Osteoblast (primary cell): ENCODE measurements at regions not wholly inside any gene's neighbourhood (a gene's known extent, or its start where the extent isn't known, plus 50 kb on each side); places are given as distances from the start of the nearest gene placed in this dataset.

Experiments used
- DNase-seq: peaks from one replicate; pipeline ENCODE4 v3.0.0; 2011; ENCODE audit warnings: low spot score, mixed read lengths; ENCODE audit not compliant: insufficient read length; ENCODE audit errors: missing footprints
- H2AFZ ChIP-seq: 2 replicates; pipeline ENCODE4 v1.6.0; 2011; ENCODE audit warnings: mild to moderate bottlenecking, low read length
- H3K27ac ChIP-seq: 2 replicates; pipeline ENCODE4 v1.5.1; 2011; ENCODE audit warnings: mild to moderate bottlenecking, low read depth, low read length, moderate library complexity
- H3K27me3 ChIP-seq: 2 replicates; pipeline ENCODE4 v1.6.0; 2012; ENCODE audit warnings: mild to moderate bottlenecking, control low read depth, inconsistent platforms, low read length, moderate library complexity; ENCODE audit not compliant: insufficient read depth
- H3K36me3 ChIP-seq: 2 replicates; pipeline ENCODE4 v1.5.1; 2011; ENCODE audit warnings: mild to moderate bottlenecking, low read length, control low read depth, moderate library complexity; ENCODE audit not compliant: insufficient read depth
- H3K4me1 ChIP-seq: 2 replicates; pipeline ENCODE4 v1.5.1; 2011; ENCODE audit warnings: mild to moderate bottlenecking, low read length, control low read depth, moderate library complexity; ENCODE audit not compliant: insufficient read depth
- H3K4me2 ChIP-seq: 2 replicates; pipeline ENCODE4 v1.6.0; 2011; ENCODE audit warnings: mild to moderate bottlenecking, low read length; ENCODE audit not compliant: insufficient read depth
- H3K4me3 ChIP-seq: fragments of 200-600 bp; sonication (generic); 3 replicates; pipeline ENCODE4 v1.5.1; 2012; ENCODE audit warnings: mild to moderate bottlenecking, low read length, inconsistent platforms; ENCODE audit not compliant: insufficient read depth
- H3K79me2 ChIP-seq: 2 replicates; pipeline ENCODE4 v1.6.0; 2012; ENCODE audit warnings: mild to moderate bottlenecking, low read length, control low read depth, inconsistent platforms; ENCODE audit not compliant: insufficient read depth
- H3K9me3 ChIP-seq: 2 replicates; pipeline ENCODE4 v1.5.1; 2011; ENCODE audit warnings: low read depth, low read length, control low read depth
- H4K20me1 ChIP-seq: 2 replicates; pipeline ENCODE4 v1.6.0; 2012; ENCODE audit warnings: mild to moderate bottlenecking, low read length, control low read depth; ENCODE audit not compliant: insufficient read depth
- TF ChIP-seq, protein P1 (sequence below): IDR thresholded peaks from 2 replicates; pipeline ENCODE4 v1.5.1; 2011; ENCODE audit warnings: mild to moderate bottlenecking, low read depth, low read length, moderate library complexity; ENCODE audit errors: extremely low read depth

DNA sequence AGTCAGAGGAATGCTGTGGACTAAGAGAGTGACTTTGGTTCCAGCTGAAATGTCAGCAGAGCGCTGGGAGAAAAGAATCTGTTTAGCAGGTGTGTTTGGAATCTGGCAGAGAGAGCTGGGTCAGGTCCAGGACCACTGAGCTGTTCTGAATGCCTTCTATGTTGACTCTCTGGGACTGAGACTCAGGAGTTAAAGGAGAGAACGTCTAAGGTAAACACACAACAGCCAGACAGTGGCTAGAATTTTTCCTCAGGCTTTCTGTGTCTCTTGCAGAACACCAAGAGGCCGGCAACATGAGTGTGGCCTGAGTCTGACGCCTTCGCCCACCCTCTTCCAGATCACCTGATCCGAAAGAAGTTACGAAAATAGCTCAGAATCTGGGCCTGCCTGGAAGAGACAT, 107.2 kb upstream of the ZNF462 start:
- no peak overlapping the region for H3K4me3 ChIP-seq
- H3K79me2 ChIP-seq: no peaks in the 10 kb centered on the region
- H3K27me3 ChIP-seq: no peaks in the 10 kb centered on the region
- no peaks in the 10 kb centered on the region for H3K9me3 ChIP-seq
- H3K4me2 ChIP-seq: no peak overlapping the region
- no peak overlapping the region for H2AFZ ChIP-seq
- no peak overlapping the region for H3K27ac ChIP-seq
- no peaks in the 10 kb centered on the region for H3K4me1 ChIP-seq
- DNase-seq: no peak
- TF ChIP-seq, protein P1, sequence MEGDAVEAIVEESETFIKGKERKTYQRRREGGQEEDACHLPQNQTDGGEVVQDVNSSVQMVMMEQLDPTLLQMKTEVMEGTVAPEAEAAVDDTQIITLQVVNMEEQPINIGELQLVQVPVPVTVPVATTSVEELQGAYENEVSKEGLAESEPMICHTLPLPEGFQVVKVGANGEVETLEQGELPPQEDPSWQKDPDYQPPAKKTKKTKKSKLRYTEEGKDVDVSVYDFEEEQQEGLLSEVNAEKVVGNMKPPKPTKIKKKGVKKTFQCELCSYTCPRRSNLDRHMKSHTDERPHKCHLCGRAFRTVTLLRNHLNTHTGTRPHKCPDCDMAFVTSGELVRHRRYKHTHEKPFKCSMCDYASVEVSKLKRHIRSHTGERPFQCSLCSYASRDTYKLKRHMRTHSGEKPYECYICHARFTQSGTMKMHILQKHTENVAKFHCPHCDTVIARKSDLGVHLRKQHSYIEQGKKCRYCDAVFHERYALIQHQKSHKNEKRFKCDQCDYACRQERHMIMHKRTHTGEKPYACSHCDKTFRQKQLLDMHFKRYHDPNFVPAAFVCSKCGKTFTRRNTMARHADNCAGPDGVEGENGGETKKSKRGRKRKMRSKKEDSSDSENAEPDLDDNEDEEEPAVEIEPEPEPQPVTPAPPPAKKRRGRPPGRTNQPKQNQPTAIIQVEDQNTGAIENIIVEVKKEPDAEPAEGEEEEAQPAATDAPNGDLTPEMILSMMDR: no peak
- no peaks in the 10 kb centered on the region for H4K20me1 ChIP-seq
- H3K36me3 ChIP-seq: no peaks in the 10 kb centered on the region

- no peak for DNase-seq
- TF ChIP-seq, protein P1: no peak
- no peak overlapping the region for H3K27ac ChIP-seq
- H4K20me1 ChIP-seq: no peaks in the 10 kb centered on the region
- no peaks in the 10 kb centered on the region for H3K36me3 ChIP-seq
- no peak overlapping the region for H3K4me2 ChIP-seq
- no peaks in the 10 kb centered on the region for H3K4me1 ChIP-seq
- H2AFZ ChIP-seq: no peak overlapping the region
- no peaks in the 10 kb centered on the region for H3K79me2 ChIP-seq
- no peaks in the 10 kb centered on the region for H3K9me3 ChIP-seq
- H3K4me3 ChIP-seq: no peak overlapping the region
- no peaks in the 10 kb centered on the region for H3K27me3 ChIP-seq
Measured at GRCh38 chr9:106757514-106757913, 105.5 kb upstream of the ZNF462 start.

DNA sequence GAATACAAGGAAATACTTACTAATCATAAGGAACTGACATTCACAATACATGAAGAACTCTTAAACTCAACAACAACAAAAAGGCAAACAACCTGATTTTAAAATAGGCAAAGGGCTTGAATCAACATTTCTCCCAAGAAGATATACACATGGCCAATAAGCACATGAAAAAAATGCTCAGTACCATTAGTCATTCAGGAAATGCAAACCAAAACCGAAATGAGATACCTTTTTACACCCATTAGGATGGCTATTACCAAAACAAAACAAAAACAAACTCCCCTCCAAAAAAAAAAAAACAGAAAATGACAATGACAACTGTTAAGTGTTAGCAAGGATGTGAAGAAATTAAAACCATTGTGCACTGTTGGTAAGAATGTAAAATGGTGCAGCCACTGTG, 104.1 kb upstream of the ZNF462 start:
- TF ChIP-seq, protein P1: no peak

GRCh38 chr9:106761493-106761892, 101.5 kb upstream of the ZNF462 start:
- DNase-seq: no peak
- H2AFZ ChIP-seq: no peak overlapping the region

More for the DNA sequence above, 104.1 kb upstream of the ZNF462 start:
- Histone ChIP-seq H3K36me3 (no peaks in the 10 kb centered on the region), H3K4me1 (no peaks in the 10 kb centered on the region), H3K4me3 (no peak overlapping the region), H3K9me3 (no peaks in the 10 kb centered on the region), H3K27me3 (no peaks in the 10 kb centered on the region), H2AFZ (no peak overlapping the region), H3K4me2 (no peak overlapping the region), H3K79me2 (no peaks in the 10 kb centered on the region), H4K20me1 (no peaks in the 10 kb centered on the region), H3K27ac (no peak overlapping the region)
- no peak for DNase-seq

More at GRCh38 chr9:106761493-106761892, 101.5 kb upstream of the ZNF462 start:
- no peak overlapping the region for H3K27ac ChIP-seq
- no peaks in the 10 kb centered on the region for H3K36me3 ChIP-seq
- no peaks in the 10 kb centered on the region for H3K27me3 ChIP-seq
- H3K79me2 ChIP-seq: no peaks in the 10 kb centered on the region
- TF ChIP-seq, protein P1: no peak
- H3K4me2 ChIP-seq: no peak overlapping the region
- no peaks in the 10 kb centered on the region for H3K4me1 ChIP-seq
- no peaks in the 10 kb centered on the region for H3K9me3 ChIP-seq
- no peaks in the 10 kb centered on the region for H4K20me1 ChIP-seq
- H3K4me3 ChIP-seq: no peak overlapping the region
